HG03575 (cell line): ENCODE measurements at regions not wholly inside any gene's neighbourhood (a gene's known extent, or its start where the extent isn't known, plus 50 kb on each side); places are given as distances from the start of the nearest gene placed in this dataset.

ENCODE experiments used
- ATAC-seq: cut with Tn5 transposase; IDR thresholded peaks from one replicate; pipeline ENCODE4 v1.9.1; 2021; ENCODE audit not compliant: unreplicated experiment, insufficient number of reproducible peaks, low FRiP score; ENCODE audit errors: extremely low read depth

- no peak for ATAC-seq
Measured at GRCh38 chr5:13501176-13501575, 443.3 kb downstream of the DNAH5 start.

- ATAC-seq: no peak
Measured at GRCh38 chr5:13498279-13498678, 446.2 kb downstream of the DNAH5 start.

DNA sequence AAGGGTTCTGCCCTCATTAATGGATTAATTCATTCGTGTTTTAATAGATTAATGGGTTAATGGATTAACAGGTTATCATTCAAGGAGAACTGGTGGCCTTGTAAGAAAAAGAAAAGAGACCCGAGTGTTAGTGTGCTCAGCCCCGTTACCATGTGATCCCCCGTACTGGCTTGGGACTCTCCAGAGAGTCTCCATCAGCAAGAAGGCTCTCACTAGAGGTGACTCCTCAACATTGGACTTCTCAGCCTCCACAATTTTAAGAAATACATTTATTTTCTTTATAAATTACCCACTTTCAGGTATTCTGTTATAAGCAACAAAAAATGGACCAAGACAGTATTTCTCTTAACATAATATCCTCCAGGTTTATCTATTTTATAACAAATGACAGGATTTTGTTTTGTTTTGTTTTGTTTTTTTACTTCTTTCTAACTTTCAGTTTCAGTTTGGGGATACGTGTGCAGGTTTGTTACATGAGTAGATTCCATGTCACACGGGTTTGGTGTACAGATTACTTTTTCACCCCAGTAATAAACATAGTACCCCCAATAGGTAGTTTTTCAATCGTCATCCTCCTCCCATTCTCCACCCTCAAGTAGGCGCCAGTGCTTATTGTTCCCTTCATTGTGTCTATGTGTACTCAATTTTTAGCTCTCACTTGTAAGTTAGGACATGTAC lies 456.1 kb downstream of the DNAH5 start:
- ATAC-seq: no peak

- ATAC-seq: no peak
Measured at GRCh38 chr5:13480834-13481233, 463.7 kb downstream of the DNAH5 start.

DNA sequence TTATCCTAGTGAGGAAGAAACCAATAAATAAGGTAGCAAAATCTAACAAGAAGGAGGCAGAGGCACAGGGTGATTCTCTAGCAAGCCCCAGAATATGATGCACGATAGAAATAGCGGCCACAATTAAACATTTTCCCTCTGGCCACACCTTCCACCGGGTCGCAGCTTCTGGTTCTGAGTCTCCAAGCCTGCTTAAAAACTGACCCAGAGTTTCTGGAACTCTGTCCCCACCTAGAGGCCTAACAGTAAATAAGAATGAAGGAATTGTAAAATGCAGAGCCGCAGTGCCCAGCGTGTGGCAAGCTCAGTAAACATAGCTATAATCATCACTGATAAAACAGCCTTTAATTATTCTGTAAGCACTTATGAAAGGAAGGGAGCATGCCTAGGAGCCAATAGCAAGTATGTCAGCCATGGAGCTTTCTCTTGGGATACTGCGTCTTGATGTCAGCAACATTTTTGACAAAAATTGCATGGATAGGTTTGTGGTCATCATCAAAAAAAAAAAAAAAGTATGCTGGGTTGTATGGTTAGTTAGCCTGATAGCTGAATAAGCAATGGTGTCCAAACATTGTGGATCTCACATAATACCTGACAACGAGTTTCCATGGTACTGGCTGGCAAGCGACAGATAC lies 465.5 kb downstream of the DNAH5 start:
- ATAC-seq: no peak

- ATAC-seq: no peak
Measured at GRCh38 chr5:13477118-13477737, 467.3 kb downstream of the DNAH5 start.

- no peak for ATAC-seq
Measured at GRCh38 chr5:13472842-13473241, 471.6 kb downstream of the DNAH5 start.

GRCh38 chr5:13470975-13471374 lies 473.5 kb downstream of the DNAH5 start:
- ATAC-seq: no peak

DNA sequence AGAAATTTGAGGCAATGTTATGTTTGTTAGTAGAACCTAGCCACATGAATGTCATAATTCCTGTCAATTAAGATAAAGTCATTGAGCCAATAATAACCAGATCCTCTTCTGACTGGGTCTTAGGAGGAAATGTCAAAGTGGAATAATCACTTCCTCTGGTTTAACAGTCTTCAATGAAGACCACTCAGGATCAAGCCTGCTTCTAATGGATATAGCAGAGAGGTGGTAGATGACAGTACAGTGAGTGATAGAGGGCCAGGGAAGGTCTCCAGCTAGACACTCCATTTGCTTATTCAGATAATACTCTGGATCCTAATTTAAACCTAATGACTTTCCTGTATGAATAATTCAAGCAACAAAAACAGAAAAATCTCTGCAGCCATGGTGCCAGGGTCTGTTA lies 474.2 kb downstream of the DNAH5 start:
- no peak for ATAC-seq

DNA sequence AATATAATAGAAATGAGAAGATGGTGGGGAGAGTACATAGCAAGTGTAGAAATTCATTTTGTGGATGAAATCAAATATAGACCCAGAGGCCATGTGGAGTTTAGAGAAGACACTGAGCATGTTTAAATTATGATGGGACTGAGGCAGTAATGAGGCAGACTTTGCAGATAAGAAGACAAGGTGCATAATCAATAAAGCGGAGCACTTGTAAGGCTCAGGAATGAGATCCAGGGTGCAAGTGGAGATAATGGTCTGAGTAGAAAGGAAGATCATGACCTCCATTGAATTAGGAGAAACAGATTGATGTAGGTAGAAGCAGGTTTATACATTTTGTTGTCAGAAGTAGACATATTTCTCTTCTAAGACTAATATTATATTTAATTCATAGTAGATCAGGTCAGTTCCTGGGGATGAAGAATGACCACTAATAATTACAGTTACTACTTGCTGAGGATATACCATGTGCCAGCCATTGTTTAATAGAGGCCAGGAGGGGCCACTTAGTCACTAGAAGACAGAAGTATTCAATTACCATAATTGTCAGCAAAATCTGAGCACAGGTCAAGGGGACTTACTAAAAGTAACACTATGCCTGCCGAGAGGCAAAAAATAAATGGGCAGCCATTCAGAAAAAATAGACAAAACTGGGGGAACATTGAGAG lies 479.8 kb downstream of the DNAH5 start:
- ATAC-seq: no peak

- ATAC-seq: no peak
Measured at GRCh38 chr5:13460587-13460986, 483.9 kb downstream of the DNAH5 start.

GRCh38 chr5:13454050-13454449 lies 490.4 kb downstream of the DNAH5 start:
- no peak for ATAC-seq

- no peak for ATAC-seq
Measured at GRCh38 chr5:13448843-13449242, 495.6 kb downstream of the DNAH5 start.

DNA sequence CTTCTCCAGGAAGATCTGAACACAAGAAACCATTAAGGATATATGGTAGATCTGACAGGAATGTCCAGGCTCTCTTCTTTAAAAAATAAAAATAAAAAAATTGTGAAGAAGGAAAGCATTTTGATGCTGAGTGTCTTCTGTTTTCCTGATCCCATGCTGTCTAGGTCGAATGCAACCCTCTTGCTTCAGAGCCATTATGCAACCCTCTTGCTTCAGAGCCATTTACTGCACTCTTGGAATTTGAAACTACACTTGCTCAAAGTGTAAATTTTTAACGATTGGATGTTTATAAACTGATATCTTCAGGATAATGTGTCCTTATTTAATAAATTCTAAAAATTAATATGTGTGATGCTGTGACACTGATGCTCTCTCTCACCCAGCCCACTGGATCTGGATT lies 505.1 kb downstream of the DNAH5 start:
- no peak for ATAC-seq

GRCh38 chr5:13427827-13428557 lies 516.5 kb downstream of the DNAH5 start:
- no peak for ATAC-seq

DNA sequence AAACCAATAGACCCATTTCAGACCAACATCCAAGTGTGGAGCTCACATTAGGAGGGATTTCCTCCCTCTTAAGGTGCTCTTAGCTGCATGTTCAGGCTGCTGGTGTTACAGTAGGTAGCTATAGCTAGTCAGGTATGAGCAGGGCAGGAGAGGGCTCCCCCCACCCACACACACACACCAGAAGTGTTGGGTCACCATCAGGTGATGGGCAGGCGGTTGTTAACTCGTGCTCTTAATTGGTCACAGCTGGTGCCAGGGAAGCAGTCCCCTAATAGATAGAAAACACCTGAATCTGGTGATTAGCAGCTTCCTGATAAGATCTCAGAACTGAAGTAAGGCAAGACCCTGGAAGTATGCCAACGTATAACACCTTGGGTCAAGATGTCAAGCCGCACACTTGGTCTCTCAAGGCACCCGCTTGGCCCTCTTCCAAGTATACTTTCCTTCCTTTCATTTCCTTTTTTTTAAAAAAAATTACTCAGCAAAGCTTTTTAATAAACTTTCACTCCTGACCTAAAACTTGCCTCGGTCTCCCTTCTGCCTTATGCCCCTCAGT lies 532.4 kb downstream of the DNAH5 start:
- no peak for ATAC-seq

DNA sequence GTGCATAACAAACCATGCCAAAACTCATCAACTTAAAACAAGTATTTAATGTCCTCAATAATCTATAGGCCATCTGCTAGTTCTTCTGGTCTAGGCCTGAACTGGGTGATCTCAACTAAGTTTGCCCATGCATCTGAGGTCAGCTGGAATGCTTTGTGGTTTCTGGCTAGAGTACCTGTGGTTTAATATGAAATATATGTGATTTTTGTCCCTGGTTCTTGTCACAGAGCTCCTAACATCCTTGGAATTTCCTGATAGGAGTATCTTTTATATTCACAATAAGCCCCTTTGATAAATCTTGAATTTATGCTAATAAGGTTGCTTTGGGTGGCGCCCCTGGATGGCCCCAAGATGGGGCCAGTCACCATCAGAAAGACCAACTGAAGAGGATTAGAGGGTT lies 535.9 kb downstream of the DNAH5 start:
- no peak for ATAC-seq

DNA sequence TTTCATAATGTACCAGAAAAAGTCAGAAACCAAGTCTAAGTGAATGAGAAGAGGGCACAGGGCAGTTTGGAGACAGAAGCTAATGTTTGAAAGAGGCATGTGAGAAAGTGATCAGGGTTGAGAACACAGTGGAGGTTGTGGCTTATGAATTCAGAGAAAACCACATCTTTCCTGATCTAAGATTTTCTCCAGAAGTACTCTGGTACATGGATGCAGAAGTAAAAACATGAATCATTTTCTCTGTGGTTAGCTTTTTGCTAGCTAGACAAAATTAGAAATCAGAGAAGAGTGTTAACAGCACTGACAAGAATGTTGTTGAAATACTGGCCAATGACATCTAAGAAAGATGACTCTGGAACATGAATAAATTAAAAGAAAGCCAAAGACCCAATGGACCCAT lies 541.1 kb downstream of the DNAH5 start:
- no peak for ATAC-seq

DNA sequence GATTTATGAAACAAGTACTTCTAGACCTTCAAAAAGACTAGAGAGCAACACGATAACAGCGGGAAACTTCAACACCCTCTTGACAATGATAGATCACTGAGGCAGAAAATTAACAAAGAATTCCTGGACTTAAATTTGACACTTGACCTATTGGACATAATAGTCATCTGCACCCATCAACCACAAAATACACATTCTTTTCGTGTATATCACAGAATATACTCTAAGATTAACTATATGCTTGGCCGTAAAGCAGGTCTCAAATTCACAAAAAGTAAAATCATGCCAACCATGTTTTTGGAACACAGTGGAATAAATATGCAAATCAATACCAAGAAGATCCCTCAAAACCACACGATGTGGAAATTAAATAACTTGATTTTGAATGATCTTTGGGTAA lies 559.4 kb downstream of the DNAH5 start:
- ATAC-seq: no peak
